ENCODE measurements at regions not wholly inside any gene's neighbourhood (a gene's known extent, or its start where the extent isn't known, plus 50 kb on each side); places are given as distances from the start of the nearest gene placed in this dataset.

DNA sequence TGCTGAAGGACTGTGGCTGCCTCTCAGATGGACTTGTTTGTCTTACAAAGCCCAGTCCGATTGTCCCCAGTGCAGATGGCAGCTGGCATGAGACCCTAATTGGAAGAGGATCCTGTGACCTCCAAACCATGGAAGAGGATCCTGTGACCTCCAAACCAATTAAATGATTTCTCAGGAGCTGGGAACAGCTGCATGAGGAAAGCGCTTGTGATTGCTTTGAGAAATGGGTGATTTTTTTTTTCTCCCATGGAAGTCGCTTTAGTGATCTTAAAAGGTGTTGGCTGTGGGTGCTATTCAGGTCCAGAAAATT is 68.4 kb upstream of the LARS2 start:
- Mint-ChIP-seq H3K27me3 (ENCODE audit: unreplicated experiment) (peaks cover 38% of the 10 kb centered on the region), H3K4me1 (ENCODE audit: unreplicated experiment) (no peaks in the 10 kb centered on the region), H3K4me3 (ENCODE audit: unreplicated experiment) (no peak overlapping the region), H3K27ac (ENCODE audit: unreplicated experiment) (no peak overlapping the region), H3K9me3 (ENCODE audit: unreplicated experiment) (no peaks in the 10 kb centered on the region), H3K36me3 (ENCODE audit: unreplicated experiment) (no peaks in the 10 kb centered on the region)
- DNase-seq (ENCODE audit: extremely low spot score, unreplicated experiment), result no peak
- TF ChIP-seq, protein P1, sequence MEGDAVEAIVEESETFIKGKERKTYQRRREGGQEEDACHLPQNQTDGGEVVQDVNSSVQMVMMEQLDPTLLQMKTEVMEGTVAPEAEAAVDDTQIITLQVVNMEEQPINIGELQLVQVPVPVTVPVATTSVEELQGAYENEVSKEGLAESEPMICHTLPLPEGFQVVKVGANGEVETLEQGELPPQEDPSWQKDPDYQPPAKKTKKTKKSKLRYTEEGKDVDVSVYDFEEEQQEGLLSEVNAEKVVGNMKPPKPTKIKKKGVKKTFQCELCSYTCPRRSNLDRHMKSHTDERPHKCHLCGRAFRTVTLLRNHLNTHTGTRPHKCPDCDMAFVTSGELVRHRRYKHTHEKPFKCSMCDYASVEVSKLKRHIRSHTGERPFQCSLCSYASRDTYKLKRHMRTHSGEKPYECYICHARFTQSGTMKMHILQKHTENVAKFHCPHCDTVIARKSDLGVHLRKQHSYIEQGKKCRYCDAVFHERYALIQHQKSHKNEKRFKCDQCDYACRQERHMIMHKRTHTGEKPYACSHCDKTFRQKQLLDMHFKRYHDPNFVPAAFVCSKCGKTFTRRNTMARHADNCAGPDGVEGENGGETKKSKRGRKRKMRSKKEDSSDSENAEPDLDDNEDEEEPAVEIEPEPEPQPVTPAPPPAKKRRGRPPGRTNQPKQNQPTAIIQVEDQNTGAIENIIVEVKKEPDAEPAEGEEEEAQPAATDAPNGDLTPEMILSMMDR (IDR thresholded peaks at IDR 0.05), result no peak

DNA sequence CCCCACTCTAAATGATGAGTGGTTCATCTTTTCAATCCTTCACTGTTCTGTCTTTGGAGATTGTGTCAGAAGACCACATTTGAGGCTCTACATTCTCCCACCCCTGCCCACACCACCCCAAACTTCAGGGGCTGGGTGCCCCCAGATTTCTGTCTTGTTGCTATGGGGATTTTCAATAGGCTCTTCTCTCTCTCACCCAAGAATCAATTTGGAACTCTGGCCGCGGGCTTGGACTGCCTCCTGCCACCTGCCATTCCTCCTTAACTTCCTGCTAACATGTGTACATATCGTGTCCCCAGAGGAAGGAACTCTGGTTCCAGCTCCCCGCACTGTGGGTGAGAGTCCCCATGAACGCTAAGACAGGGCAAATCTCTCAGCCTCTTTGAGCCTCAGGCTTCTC is 67.4 kb upstream of the LARS2 start:
- TF ChIP-seq, protein P1 (IDR thresholded peaks at IDR 0.05), result no peak
- peaks cover 48% of the 10 kb centered on the region for H3K27me3 Mint-ChIP-seq (ENCODE audit: unreplicated experiment)
- no peak overlapping the region for H3K27ac Mint-ChIP-seq (ENCODE audit: unreplicated experiment)
- no peaks in the 10 kb centered on the region for H3K36me3 Mint-ChIP-seq (ENCODE audit: unreplicated experiment)
- peak; percentile 77 for DNase-seq (ENCODE audit: extremely low spot score, unreplicated experiment)
- H3K9me3 Mint-ChIP-seq (ENCODE audit: unreplicated experiment), result no peaks in the 10 kb centered on the region
- no peak overlapping the region for H3K4me3 Mint-ChIP-seq (ENCODE audit: unreplicated experiment)
- H3K4me1 Mint-ChIP-seq (ENCODE audit: unreplicated experiment), result no peaks in the 10 kb centered on the region

DNA sequence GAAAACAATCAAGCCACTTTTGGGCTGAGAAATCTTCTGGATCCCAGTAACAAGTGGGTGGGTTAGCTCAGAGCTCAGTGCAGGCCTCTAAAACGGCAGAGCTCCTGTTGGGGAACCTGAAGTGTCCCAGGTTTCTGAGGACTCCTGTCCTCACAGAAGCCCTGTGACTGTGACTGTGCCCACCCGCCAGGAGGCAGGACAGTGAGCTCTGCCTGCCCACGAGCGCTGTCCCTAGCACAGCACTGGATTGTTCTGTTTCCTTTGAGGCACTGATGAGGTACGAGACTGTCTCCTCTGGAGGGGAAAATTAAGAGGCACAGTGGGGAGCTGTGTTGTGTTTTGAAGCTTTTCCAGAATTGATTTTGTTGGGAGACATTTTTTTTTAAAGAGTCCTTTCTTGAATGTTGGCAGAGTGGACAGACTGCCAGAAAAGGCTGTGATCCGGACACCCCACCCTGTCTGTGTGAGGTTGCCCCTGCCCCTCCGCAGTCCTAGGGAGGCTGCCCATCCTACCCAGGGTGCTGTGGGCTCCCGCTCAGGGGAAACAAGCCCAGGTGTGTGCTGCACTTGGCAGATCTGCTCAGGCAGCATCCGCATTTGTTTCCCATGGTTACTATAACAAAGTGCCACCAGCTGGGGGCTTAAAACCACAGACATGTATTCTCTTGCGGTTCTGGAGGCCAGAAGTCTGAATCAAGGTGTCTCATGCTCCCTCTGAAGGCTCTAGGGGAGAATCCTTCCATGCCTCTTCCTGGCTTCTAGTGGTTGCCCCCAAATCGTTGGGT is 66.6 kb upstream of the LARS2 start:
- H3K27ac Mint-ChIP-seq (ENCODE audit: unreplicated experiment), result no peak overlapping the region
- DNase-seq (ENCODE audit: extremely low spot score, unreplicated experiment), result peak; percentile 56
- no peaks in the 10 kb centered on the region for H3K36me3 Mint-ChIP-seq (ENCODE audit: unreplicated experiment)
- no peaks in the 10 kb centered on the region for H3K4me1 Mint-ChIP-seq (ENCODE audit: unreplicated experiment)
- H3K9me3 Mint-ChIP-seq (ENCODE audit: unreplicated experiment), result no peaks in the 10 kb centered on the region
- TF ChIP-seq, protein P1 (IDR thresholded peaks at IDR 0.05), result no peak
- no peak overlapping the region for H3K4me3 Mint-ChIP-seq (ENCODE audit: unreplicated experiment)
- peaks cover 51% of the 10 kb centered on the region for H3K27me3 Mint-ChIP-seq (ENCODE audit: unreplicated experiment)

DNA sequence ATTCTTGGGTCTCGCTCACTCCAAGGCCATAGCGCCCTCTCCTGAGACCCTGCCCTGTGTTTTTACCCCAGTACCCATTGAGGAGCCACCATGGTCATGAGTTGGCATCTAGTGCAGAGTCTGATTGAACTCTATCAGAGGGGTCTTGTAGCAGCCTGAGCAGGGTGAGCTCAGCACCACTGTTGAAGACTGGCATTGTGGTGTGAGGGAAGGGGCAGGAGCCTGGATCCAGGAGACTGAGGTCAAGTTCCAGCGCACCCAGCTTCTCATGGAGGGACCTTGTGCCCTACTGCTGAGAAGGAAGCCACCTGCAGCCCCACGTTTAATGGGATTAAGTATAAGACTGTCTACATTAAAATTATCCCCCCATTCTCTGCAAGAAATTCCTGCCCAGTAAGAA is 65.8 kb upstream of the LARS2 start:
- Mint-ChIP-seq H3K4me3 (ENCODE audit: unreplicated experiment) (no peak overlapping the region), H3K9me3 (ENCODE audit: unreplicated experiment) (no peaks in the 10 kb centered on the region), H3K4me1 (ENCODE audit: unreplicated experiment) (no peaks in the 10 kb centered on the region), H3K27ac (ENCODE audit: unreplicated experiment) (no peak overlapping the region), H3K27me3 (ENCODE audit: unreplicated experiment) (peaks cover 58% of the 10 kb centered on the region), H3K36me3 (ENCODE audit: unreplicated experiment) (no peaks in the 10 kb centered on the region)
- DNase-seq (ENCODE audit: extremely low spot score, unreplicated experiment), result peak; percentile 64
- TF ChIP-seq, protein P1 (IDR thresholded peaks at IDR 0.05), result no peak

DNA sequence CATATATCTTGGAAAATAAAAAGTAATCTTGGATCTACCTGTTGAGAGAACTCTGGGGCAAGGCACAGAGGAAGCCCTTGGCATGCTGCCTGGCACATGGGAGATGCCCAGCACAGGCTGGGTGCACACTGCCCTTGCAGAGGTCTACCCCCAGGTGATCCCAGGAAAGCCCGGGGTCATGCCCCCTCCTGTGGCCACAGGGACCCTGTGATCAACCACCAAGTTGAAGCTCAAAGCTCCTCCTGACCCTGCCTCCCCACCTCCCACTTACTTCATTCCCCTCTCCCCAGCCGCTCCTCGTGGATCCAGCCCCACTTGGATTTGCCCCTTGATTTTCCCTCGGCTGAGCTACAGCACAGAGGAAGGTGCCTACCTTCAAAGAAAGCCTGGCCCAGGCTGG is 62.7 kb upstream of the LARS2 start:
- no peaks in the 10 kb centered on the region for H3K4me1 Mint-ChIP-seq (ENCODE audit: unreplicated experiment)
- H3K4me3 Mint-ChIP-seq (ENCODE audit: unreplicated experiment), result no peak overlapping the region
- H3K9me3 Mint-ChIP-seq (ENCODE audit: unreplicated experiment), result no peaks in the 10 kb centered on the region
- H3K27me3 Mint-ChIP-seq (ENCODE audit: unreplicated experiment), result peaks cover 68% of the 10 kb centered on the region
- no peaks in the 10 kb centered on the region for H3K36me3 Mint-ChIP-seq (ENCODE audit: unreplicated experiment)
- no peak overlapping the region for H3K27ac Mint-ChIP-seq (ENCODE audit: unreplicated experiment)
- TF ChIP-seq, protein P1 (IDR thresholded peaks at IDR 0.05), result no peak
- no peak for DNase-seq (ENCODE audit: extremely low spot score, unreplicated experiment)

All from osteocyte (in vitro differentiated cells).